GM12878 (cell line): ENCODE measurements at regions not wholly inside any gene's neighbourhood (a gene's known extent, or its start where the extent isn't known, plus 50 kb on each side); places are given as distances from the start of the nearest gene placed in this dataset. TPM values are rescaled to one million over a fixed set of nuclear protein-coding genes. Genes with fewer than 3 reads are reported as not detected.

Experiments used
- ATAC-seq: fragments of 200-7000 bp; cut with Tn5 transposase; 3 replicates; pipeline ENCODE4 v1.9.1; 2020; ENCODE audit warnings: mild to moderate bottlenecking, moderate library complexity
- BruUV-seq: library from RNA; stranded (reverse); fragments of 400-500 nt; replicated peaks from 2 replicates; lab custom pipeline; 2021; lab: Mats Ljungman, UMichigan
- CTCF ChIA-PET: fragments of 300-600 bp; sonication (Branson Sonifier 250); formaldehyde crosslinking; extraction: SDS; loops from one replicate; lab custom pipeline; 2021; ENCODE audit warnings: inconsistent platforms; lab: Yijun Ruan, JAX
- POLR2A ChIA-PET: fragments of 350-600 bp; formaldehyde crosslinking; extraction: SDS; loops from one replicate; lab custom pipeline; 2021; ENCODE audit warnings: inconsistent platforms; lab: Charles Lee
- RAD21 ChIA-PET: fragments of 300-600 bp; sonication (Branson Sonifier 250); formaldehyde crosslinking; loops from one replicate; lab custom pipeline; 2023; ENCODE audit warnings: antibody characterized with exemption; ENCODE audit not compliant: unreplicated experiment; lab: Charles Lee
- SMC1A ChIA-PET: fragments of 300-600 bp; sonication (Branson Sonifier 250); formaldehyde crosslinking; loops from one replicate; lab custom pipeline; 2023; ENCODE audit not compliant: unreplicated experiment, uncharacterized antibody; lab: Charles Lee
- DNase-seq: peaks from one replicate; pipeline ENCODE4 v3.0.0-alpha.2; 2011; ENCODE audit warnings: low read depth, low spot score
- FAIRE-seq: peaks from 3 replicates; lab custom pipeline; 2011; peaks lifted over from hg19 to GRCh38; lab: Jason Lieb, UNC
- H2AFZ ChIP-seq: 2 replicates; pipeline ENCODE4 v1.6.0; 2011; ENCODE audit warnings: low read depth, low read length, control low read depth; ENCODE audit not compliant: control insufficient read depth
- H3K27ac ChIP-seq: 2 replicates; pipeline ENCODE4 v1.5.1; 2011; ENCODE audit warnings: control low read depth; ENCODE audit not compliant: control insufficient read depth, insufficient read depth
- H3K27me3 ChIP-seq, 2 experiments: replicated peaks in 1 of 2; 2 replicates each; pipeline versions ENCODE4 v1.6.0 to v1.6.1; 2011; ENCODE audit warnings: low read length in 1 of 2; ENCODE audit not compliant: control insufficient read depth in 2 of 2, insufficient read depth in 2 of 2
- H3K36me3 ChIP-seq, 2 experiments: 2 replicates each; pipeline ENCODE4 v1.5.1; 2011; ENCODE audit warnings: low read length in 1 of 2; ENCODE audit not compliant: control insufficient read depth in 2 of 2, insufficient read depth in 2 of 2
- H3K4me1 ChIP-seq: 2 replicates; pipeline ENCODE4 v1.6.1; 2011; ENCODE audit warnings: mild to moderate bottlenecking, low read length, moderate library complexity, mixed read lengths; ENCODE audit not compliant: control insufficient read depth, insufficient read depth
- H3K4me2 ChIP-seq: 2 replicates; pipeline ENCODE4 v1.6.0; 2011; ENCODE audit warnings: control low read depth; ENCODE audit not compliant: control insufficient read depth, insufficient read depth
- H3K4me3 ChIP-seq: fragments of 200-600 bp; sonication (generic); 2 replicates; pipeline ENCODE4 v1.5.1; 2016
- H3K79me2 ChIP-seq: 2 replicates; pipeline ENCODE4 v1.6.0; 2011; ENCODE audit warnings: low read length; ENCODE audit not compliant: control insufficient read depth, insufficient read depth
- H3K9ac ChIP-seq: 2 replicates; pipeline ENCODE4 v1.8.0; 2011; ENCODE audit warnings: low read length, control low read depth, mixed read lengths; ENCODE audit not compliant: control insufficient read depth, insufficient read depth
- H3K9me3 ChIP-seq: replicated peaks from 3 replicates; pipeline ENCODE4 v1.5.1; 2011; ENCODE audit warnings: mild to moderate bottlenecking, low read length; ENCODE audit not compliant: control insufficient read depth, insufficient read depth
- H4K20me1 ChIP-seq: 2 replicates; pipeline ENCODE4 v1.6.0; 2011; ENCODE audit not compliant: control insufficient read depth, insufficient read depth
- EP300 ChIP-seq, 2 experiments: fragments of 150-350 bp in 1 of 2; IDR thresholded peaks; 2 replicates each; pipeline ENCODE4 v1.6.1; 2011 to 2012; ENCODE audit warnings: low read depth in 2 of 2, low read length in 2 of 2, borderline replicate concordance in 1 of 2, improper control_type of control experiment in 1 of 2, inconsistent platforms in 1 of 2; ENCODE audit not compliant: control insufficient read depth in 1 of 2
- NFIC ChIP-seq: IDR thresholded peaks from 2 replicates; pipeline ENCODE4 v1.6.1; 2012; ENCODE audit warnings: low read depth, mild to moderate bottlenecking, inconsistent platforms, low read length, moderate library complexity
- PRDM15 ChIP-seq: fragments of 450-650 bp; formaldehyde crosslinking; IDR thresholded peaks from 2 replicates; pipeline ENCODE4 v1.4.0; 2020; ENCODE audit warnings: mild to moderate bottlenecking, moderate library complexity
- STAT3 ChIP-seq: IDR thresholded peaks from 2 replicates; pipeline ENCODE4 v1.6.1; 2011; ENCODE audit warnings: low read depth, low read length, improper control_type of control experiment
- TARDBP ChIP-seq: IDR thresholded peaks from 2 replicates; pipeline ENCODE4 v1.6.1; 2016; ENCODE audit warnings: borderline replicate concordance
- USF2 ChIP-seq: IDR thresholded peaks from 2 replicates; pipeline ENCODE4 v1.6.1; 2011; ENCODE audit warnings: low read depth, low read length, improper control_type of control experiment, borderline replicate concordance
- WGBS: methylation state at CpG from one replicate; pipeline ENCODE4 v1.1.6; 2016; ENCODE audit warnings: low lambda C conversion rate; ENCODE audit not compliant: insufficient replicate concordance, insufficient coverage; ENCODE audit errors: missing lambda C conversion rate; 5-methylcytosine and 5-hydroxymethylcytosine counted together
- in situ Hi-C: fragments of 300-500 bp; cut with MboI; formaldehyde crosslinking; loops from 9 replicates; pipeline ENCODE4 v1.14.3; 2018; ENCODE audit warnings: mixed read lengths
- intact Hi-C: fragments of 100-400 bp; cut with micrococcal nuclease; formaldehyde crosslinking; loops from one replicate; pipeline ENCODE4 v1.14.2; 2022; ENCODE audit not compliant: unreplicated experiment
- small RNA-seq: library from RNA; depleted of rRNA; stranded (forward); fragments of <200 nt; gene quantifications from one replicate; pipeline ENCODE3, GENCODE V24; 2014

DNA sequence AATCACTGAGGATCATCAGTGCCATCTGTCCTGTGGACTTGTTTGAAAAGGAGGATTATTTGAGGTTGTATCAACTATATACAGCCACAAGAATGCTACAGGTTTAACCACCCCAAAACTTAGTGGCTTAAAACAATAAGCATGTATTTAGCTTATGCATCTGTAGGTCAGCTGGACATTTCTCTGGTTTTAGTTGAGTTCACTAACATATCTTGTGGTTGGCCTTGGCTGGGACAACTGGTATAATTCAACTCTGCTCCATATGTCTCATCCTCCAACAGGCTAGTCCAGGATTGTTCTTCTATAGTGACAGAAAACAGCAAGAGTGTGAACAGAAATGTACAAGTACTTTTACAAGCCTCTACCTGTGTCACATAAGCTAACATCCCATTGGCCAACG is 49.9 kb upstream of the SOX6 start:
- in situ Hi-C loops: no loop called here
- no peaks in the 10 kb centered on the region for H3K36me3 ChIP-seq
- H3K9me3 ChIP-seq: no peaks in the 10 kb centered on the region
- WGBS: 0% methylated on average over 1 of the region's 1 CpG
- intact Hi-C loops: no loop called here
- ChIA-PET RAD21 (no interaction called here), POLR2A (no interaction called here), SMC1A (no interaction called here)
- no TSS peak for BruUV-seq
- no peaks in the 10 kb centered on the region for H3K4me1 ChIP-seq
- no peaks in the 10 kb centered on the region for H3K79me2 ChIP-seq
- ATAC-seq (no peak), DNase-seq (no peak)
- TF ChIP-seq PRDM15 (CRISPR knock-in tag) (no peak), TARDBP (no peak), NFIC (no peak), USF2 (no peak), STAT3 (no peak), EP300 (IDR thresholded peaks at IDR 0.05; ENCODE audit: borderline replicate concordance in 1 of 2, control insufficient read depth in 1 of 2, low read depth in 2 of 2, low read length in 2 of 2) (no peak)
- TF ChIP-seq, all 136 proteins: peak for 0
- FAIRE-seq: no peak
- Histone ChIP-seq H3K4me2 (no peak overlapping the region), H3K4me3 (no peak overlapping the region), H2AFZ (no peak overlapping the region), H3K27ac (no peak overlapping the region), H3K9ac (no peak overlapping the region), H4K20me1 (no peaks in the 10 kb centered on the region), H3K27me3 (no peaks in the 10 kb centered on the region)
- CTCF ChIA-PET: interaction anchor here (1.5 kb wide), 1 partner anchor 208 kb away, joined by 4 read pairs; no protein-coding TSS in a partner anchor

Small RNAs in the stretch of these regions (small RNA-seq; reads per million reads assigned to genes)
- not detected for gene RN7SL188P
